Gastroesophageal sphincter (tissue), 3 donors: ENCODE measurements at regions not wholly inside any gene's neighbourhood (a gene's known extent, or its start where the extent isn't known, plus 50 kb on each side); places are given as distances from the start of the nearest gene placed in this dataset.

Experiments
- EP300 ChIP-seq: sonication (generic); formaldehyde crosslinking; IDR thresholded peaks from one replicate; pipeline ENCODE4 v1.6.1; 2017; ENCODE audit warnings: antibody characterized with exemption, mild to moderate bottlenecking
- POLR2A ChIP-seq, 2 donors: fragments of 450-650 bp; IDR thresholded peaks; one replicate each; pipeline ENCODE4 v1.6.1; 2017; ENCODE audit warnings: antibody characterized with exemption in 2 of 2, mild to moderate bottlenecking in 2 of 2, moderate library complexity in 1 of 2
- POLR2AphosphoS5 ChIP-seq: sonication (generic); formaldehyde crosslinking; IDR thresholded peaks from one replicate; pipeline ENCODE4 v1.6.1; 2017; ENCODE audit warnings: antibody characterized with exemption
- TF ChIP-seq, protein P1 (sequence below), 4 experiments: fragments of 200-600 bp in 2 of 4; fragments of 450-650 bp in 2 of 4; sonication (generic) in 1 of 4; IDR thresholded peaks; one replicate each; pipeline ENCODE4 v1.5.1; 2017 to 2019; ENCODE audit warnings: antibody characterized with exemption in 4 of 4, mild to moderate bottlenecking in 2 of 4, moderate library complexity in 2 of 4

GRCh38 chr4:83862471-83862870 lies 326.6 kb downstream of the GPAT3 start:
- TF ChIP-seq, protein P1, sequence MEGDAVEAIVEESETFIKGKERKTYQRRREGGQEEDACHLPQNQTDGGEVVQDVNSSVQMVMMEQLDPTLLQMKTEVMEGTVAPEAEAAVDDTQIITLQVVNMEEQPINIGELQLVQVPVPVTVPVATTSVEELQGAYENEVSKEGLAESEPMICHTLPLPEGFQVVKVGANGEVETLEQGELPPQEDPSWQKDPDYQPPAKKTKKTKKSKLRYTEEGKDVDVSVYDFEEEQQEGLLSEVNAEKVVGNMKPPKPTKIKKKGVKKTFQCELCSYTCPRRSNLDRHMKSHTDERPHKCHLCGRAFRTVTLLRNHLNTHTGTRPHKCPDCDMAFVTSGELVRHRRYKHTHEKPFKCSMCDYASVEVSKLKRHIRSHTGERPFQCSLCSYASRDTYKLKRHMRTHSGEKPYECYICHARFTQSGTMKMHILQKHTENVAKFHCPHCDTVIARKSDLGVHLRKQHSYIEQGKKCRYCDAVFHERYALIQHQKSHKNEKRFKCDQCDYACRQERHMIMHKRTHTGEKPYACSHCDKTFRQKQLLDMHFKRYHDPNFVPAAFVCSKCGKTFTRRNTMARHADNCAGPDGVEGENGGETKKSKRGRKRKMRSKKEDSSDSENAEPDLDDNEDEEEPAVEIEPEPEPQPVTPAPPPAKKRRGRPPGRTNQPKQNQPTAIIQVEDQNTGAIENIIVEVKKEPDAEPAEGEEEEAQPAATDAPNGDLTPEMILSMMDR (IDR thresholded peaks at IDR 0.05) = no peak
- TF ChIP-seq POLR2A (IDR thresholded peaks at IDR 0.05) (no peak), POLR2AphosphoS5 (no peak), EP300 (no peak)
